ENCODE measurements at regions not wholly inside any gene's neighbourhood (a gene's known extent, or its start where the extent isn't known, plus 50 kb on each side); places are given as distances from the start of the nearest gene placed in this dataset.

DNA sequence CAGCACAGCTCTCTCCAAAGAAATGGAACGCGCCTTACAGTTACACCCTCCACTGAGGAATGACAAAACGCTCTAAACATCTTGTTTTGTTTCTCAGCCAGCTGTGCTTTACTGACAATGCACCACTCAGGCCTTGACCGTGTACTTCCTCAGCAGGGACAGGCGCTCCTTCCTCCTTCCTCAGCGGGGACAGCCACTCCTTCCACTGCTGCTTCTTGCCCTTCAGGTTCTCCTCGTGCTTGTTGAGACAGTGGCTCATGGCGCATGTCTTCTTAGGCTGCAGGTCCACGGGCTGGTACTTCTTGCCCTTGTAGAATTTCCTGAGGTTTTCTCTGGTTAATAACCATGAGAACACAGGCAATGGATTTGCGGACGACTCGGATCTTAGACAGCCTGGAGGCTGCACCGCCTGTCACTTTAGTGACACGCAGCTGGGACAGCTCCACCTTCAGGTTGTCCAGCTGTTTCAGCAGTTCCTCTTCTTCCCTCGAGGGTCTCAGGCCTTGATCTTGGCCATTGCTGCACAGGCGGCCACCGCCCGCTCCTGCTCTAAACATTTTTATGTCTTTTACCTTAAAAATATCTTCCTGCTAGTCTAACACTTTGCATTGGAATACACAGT lies 613.8 kb downstream of the BRD1 start:
- DNase-seq, result no peak

DNA sequence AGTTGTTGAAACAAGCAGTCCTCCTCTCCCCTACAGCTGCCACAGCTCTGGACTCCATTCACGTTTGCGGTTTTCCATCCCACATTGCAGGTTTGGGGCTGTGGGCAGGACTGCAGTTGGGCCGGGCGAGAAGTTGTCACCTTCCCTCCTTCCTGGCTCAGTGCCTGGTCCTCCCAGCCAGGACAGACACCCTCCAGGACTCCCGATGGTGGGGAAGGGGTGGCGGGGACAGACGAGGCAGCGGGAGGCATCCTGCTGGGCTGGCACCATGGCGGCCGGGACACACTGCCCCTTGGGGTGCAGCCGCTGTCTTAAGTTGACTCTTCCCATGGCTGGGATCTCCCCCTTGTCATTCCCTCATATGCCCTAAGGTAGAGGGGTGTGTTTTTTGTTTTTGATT lies 615.2 kb downstream of the BRD1 start:
- DNase-seq, result no peak

DNA sequence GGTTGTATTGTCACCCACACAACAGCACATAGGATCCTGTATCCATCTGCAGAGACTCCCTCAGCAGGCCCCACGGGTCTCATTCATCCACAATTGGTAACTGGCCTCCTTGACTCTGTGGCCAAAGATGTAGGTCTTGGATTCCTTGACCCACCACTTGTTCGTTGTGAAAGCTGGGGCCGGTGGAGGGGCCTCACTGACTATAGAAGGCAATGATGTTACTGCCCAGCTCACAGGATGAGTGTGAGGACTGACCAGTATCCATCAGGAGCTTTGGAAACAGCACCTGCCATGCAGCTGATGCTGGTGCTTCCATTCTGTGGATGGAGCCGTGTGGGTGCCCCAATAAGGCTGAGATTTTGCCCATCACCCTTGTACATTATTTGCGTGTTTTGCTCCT lies 615.7 kb downstream of the BRD1 start:
- no peak for DNase-seq

DNA sequence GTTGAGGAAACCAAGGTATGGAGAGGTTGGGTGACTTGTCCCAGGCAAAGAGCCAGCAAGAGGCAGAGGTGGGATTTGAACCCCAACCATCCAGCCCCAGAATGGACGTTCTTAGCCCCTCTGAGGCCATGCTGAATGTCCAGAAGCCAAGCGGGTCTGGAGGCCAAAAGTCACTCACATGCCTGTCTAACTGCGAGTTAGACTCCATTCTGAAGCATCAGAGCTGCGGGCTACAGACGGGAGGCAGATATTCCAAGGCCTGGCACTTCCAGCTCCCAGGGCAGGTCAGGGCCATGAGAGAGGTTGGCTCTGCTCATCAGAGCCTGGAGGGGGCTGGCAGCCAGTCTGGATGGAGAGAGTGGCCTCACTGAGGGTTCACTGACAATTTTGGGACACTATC lies 616.5 kb downstream of the BRD1 start:
- DNase-seq, result no peak

DNA sequence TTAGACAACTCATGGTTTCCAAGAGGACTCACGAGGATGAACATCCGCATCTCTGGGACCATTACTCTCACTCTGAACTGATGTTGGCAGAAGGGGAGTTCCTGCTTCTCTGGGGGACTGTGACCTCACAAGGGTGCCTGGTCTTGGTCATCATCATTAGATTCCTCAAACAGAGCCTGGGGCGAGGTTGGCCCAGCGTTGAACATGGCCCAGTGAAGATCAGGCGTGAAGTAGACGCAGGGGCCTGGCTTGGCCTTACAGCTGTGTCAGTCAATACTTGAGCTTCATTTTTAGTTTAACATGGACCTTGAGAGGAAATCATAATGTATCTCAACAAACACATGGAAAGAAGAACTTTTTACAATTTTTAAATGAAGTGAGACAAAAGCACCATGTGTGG lies 617.1 kb downstream of the BRD1 start:
- no peak for DNase-seq

DNA sequence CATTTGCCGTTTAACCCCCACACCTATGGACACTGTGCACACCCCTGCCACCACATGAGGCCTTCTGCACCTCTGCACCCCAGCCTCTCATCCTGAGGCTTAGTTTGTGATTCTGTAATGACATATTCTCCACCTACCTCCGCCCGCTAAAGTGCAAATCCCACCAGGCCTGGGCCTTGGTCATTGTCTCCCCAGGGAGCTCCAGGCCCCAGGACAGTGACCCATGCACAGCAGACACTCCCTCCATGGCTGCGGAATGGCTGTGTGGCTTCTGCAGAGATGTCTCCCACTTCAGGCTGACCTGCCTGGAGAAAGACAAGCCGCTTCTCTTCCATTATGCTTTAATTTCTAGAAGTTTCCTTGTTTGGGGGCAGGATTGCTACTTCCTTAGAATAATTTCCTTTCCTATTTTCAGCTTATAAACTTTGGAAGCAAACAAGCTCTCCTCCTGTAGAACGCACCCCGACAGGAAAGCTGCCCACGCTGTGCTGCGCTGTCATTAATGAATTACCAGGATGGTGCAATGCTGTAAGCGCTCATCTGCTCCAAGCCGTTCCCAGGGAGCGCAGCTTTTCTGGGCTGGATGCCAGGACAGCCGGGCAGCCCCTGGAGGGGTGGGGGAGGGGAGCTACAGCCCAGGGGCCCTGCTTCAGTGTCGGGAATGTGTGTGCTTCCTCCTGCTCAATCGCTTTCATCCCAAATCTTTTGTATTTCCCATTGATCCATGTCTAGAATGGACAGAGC lies 618.0 kb downstream of the BRD1 start:
- no peak for DNase-seq

DNA sequence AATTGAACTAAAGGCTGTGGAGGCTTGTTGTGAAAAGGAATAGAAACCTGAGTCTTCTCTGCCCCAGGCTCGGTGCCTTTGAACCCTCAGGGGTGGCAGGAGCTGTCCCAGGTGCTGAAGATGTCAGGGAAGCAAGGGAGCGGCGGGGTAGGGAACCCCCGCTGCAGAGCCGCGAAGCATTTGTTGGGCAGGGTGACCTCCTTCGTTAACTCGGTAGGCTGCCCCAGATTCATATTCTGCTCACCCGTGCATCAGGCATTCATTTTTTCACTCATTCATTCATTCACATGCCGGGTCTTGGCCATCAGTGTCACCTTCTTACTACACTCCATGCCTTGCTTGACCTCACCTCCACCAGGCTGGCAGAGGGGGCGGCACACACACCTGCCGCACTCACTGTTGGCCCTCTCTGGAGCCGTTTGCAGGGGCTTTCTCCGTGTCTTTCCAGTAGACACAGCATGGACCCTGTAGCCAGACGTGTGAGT lies 618.9 kb downstream of the BRD1 start:
- no peak for DNase-seq

DNA sequence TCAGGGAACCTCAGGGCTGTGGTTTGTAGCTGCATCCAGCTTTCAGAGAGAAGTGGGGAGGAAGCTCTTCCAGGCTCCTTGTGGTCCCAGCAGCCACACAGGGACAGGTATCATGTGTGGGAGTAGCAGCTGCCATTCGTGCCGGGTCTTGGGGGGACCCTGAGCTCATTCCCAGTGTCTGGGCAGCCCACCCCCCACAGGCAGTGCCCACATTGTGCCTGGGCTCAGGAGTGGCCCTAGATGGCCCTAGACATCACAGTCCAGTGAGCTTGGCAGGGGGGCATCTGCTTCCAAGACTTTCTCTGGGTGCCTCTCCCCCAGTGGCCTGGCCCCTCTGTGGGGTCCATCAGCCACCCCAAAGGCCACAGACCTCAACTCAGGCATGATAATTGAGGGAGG lies 619.7 kb downstream of the BRD1 start:
- no peak for DNase-seq

DNA sequence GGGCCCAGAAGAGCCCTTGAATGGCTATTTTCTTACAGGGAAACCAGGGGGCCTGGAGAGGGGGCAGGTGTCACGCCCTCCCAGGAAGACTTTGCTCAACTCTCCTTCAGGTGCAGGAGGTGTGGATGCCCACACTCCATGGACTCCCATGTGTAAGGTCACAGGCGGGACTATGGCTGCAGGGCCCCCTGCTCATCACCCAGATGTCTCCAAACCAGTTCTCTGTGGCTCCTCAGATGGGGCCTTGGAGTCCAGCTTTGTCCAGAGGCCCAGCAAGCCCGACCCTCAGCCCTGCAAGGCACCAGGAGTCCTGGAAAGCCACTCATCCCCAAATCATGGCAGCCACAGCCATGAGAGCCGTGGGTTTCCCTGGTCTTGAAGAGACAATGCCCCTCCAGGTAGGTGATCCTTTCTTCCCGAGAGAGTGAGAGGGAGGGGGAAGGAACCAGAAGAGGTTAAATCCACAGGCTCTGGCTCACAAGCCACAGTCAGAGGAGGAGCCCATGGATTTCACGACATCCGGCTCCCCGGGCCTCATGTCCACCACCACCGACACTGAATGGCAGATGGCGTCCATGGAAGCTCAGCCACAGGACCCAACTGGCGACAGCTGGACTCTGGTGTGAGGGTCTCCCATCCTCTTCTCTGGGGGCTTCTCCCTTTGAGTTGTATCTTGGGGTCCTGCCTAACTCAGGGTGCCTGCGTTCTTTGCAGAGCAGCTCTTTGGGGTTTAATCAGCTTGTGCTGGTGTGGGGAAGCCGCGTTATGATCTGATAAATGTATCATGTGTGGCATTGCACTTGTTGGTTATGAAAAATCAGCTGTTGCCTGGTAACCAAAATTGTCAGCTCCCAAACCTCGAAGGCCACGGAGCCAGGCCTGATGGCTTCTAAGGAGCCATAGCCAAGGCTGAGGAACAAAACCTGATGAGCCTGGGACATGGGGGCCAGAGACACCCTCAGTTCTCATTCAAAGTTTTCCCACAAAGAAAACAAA lies 620.4 kb downstream of the BRD1 start:
- DNase-seq, result no peak

DNA sequence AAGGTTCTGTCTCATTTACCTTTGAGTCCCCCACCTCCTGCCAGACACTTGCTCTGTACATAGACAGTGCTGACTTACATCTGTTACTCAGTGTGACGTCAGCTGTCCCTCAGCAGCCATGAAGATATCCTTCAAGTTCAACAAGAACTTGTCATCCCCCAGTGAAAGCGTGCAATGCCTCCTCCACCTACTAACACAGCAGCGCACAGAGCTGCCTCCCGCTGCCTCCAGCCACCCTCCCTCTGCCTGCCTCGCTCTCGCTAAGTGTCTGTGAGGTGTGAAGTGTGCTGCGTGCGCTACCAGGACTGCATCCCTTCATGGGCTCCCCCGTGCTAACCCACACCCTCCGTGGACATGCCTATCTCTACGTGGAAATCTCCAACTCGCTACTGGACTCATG lies 621.4 kb downstream of the BRD1 start:
- no peak for DNase-seq

DNA sequence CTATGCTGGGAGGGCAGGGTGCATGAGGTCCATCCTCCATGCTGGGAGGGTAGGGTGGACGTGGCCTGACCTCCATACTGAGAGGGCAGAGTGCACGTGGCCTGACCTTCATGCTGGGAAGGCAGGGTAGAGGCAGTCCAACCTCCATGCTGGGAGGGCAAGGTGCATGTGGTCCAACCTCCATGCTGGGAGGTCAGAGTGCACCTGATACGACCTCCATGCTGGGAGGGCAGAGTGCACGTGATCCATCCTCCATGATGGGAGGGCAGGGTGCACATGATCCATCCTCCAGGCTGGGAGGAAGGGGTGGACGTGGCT lies 622.2 kb downstream of the BRD1 start:
- no peak for DNase-seq

DNA sequence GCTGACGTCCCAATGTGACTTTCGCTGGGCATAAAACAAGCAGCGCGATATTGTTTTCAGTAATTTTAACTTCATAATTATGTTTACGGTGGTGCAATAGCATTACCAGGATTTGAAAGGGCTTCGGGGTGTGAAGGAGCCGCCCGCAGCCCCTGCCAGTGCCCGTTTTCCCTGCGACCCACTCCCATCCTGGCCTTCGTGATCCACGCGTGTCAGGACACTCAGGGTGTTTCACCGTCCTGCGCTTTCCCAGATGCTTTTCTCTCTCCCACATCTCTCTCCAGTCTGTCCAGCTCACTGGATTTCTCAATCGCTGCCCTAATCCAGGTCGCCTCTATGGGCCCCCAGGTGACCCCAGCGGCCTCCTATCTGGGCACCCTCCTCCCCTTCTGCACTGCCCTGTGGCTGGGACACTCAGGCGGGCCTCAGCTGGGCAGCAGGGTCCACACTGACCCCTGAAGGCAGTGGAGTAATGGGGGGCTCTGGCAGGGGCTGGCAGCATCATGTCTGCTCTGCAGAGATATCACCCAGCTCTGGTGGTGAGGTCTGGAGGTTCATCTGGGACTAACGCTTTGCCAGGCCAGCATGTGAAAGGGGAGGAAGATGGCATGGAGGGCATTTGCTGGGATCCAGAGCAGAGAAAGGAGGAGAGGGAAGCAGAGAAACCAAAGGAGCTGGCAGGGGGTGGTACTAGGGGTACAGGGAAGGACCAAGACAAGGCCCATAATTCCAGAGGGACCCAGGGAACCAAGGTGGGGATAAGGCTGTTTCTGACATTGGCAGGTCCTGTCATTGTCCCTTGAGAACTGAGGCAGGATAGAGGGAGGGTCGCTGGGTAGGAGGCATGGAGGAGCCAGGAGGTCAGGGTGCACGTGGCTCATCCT lies 622.8 kb downstream of the BRD1 start:
- no peak for DNase-seq

DNA sequence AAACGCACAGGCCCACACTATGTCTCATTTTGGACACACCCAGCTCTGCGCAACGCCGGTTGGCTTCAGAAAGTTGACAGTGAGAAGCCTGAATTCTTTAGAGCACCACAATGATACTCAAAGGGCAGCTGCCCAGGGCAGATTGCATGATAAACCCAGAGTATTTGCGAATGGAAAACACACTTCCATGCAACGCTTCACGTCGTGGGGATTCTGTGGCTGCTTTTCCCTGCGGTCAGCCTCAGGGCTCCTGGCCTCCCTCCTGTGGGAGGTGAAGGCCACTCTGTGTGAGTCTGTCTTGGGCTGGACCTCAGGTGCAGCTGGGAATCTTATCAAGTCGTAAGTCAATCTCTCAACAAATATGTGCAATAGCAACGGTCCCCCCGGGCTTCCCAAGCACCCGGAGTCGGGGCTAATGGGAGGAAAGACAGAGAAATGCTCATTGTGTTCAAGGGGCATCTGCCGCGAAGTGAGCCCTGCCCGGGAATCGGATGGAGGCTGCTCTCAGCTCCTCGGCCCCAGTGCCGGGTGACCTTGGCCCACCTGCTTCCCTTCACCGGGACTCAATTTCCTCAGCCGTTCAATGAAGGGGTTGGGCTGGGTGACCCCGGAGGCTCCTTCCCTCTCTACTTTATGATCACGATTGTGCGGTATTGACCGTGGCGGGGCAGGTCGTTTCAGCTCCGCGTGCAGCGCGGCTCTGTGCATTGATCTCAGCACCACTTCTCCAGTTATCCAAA lies 623.6 kb downstream of the BRD1 start:
- DNase-seq, result no peak

DNA sequence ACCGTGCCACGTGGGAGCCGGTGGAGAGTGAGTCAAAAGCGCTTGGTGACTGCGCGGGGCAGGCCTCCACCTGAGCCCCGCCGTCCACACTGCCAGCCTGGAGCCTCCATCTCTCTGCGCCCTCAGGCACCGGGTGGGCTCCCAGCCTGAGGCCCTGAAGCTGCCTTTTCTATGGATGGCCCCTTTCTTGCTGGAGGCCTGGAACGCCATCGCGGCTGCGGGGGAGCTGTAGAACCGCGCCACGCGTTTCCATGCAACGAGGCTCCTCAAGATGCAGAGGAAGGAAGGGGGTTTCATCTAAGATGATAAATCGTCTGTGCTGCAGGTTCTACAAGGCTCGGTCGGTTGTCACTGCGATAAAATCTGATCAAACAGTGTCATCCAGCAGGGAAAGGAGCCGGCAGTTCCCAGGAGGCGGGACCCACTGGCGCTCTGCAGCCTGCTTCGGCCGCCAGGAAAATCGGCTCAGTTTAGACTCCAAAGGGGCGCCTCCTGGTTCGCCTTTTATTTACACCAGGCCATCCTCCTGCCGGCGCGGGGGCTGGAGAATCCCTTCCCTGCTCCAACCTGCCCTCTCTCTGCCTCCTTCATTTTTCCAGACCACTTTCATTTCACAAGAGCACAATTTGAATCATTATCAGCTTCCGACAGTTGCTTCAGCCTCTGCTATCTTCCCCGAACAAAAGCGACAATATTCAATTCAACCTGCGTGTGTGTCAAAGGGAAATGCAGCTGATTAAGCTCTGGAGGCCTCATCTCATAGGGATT lies 624.4 kb downstream of the BRD1 start:
- DNase-seq, result no peak

DNA sequence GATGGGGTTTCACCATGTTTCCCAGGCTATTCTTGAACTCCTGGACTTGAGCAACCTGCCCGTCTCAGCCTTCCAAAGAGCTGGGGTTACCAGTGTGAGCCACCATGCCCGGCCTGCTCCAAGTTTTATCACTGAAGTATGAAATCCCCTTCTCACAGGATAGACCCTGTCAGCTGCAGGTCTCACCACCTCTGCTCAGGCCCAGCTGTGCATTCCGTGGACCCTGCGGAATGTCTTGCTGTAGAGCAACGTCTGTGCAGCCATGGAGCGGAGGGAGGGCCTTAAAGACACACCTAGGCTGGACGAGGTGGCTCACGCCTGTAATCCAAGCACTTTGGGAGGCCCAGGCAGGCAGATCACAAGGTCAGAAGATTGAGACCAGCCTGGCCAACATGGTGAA lies 625.4 kb downstream of the BRD1 start:
- DNase-seq, result no peak

DNA sequence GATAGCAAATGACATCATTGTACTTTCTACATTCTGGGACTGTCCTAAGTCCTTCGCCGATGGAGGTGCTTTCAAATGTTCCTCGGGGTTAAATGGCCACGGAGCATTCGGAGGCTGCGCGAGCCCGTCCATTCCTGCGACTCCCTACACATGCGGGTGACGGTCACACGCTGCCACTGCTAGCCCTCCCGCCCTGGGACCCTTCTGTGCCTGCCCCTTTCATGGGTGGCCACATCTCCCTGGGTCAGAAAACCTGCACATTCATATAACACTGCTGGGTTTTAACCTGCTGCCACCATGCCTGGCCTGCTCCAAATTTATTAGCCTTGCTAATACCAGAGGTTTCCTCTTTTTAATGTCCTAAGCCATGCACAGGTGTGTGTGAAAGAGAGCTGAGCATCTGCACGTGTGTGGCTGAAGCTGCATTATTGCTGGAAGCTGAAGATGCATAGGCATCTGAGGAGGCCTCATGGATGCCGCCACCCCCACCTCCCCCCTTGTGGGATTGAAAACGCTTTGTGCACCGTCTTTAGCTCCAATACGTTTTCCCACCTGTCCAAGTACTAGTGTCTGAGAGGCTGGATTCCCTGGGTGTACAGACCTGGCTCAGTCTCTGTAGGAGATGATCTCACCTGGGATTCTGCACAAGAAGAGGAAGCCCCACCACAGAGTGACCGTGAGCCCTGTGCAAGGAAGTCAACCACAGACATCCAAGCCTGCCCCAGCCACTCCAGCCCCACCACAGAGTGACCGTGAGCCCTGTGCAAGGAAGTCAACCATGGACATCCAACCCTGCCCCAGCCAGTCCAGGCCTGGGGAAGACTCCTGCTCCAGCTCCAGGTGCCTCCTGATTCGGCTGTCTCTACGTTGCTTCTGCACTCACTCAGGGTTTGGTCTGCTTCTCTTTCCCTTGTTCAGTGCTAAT lies 626.4 kb downstream of the BRD1 start:
- DNase-seq, result no peak

DNA sequence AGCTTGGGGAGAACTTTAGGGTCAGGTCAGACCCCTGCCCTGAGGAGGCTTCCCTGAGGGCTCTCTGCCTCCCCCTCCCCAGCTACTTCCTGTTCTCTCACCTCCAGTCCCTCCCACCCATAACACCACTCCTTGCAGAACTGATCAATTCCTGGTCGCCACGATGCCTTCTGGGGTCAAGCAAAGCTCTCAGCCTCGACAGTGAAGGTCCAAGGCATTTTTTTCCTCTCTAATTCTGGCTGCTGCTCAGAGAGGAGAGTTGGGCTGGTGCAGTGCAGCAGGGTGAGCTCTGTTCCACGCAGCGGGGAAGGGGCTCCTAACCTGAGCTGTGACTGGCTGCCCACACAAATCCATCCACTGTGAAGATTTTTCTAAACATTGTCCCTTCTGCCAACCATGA lies 628.4 kb downstream of the BRD1 start:
- DNase-seq, result no peak

DNA sequence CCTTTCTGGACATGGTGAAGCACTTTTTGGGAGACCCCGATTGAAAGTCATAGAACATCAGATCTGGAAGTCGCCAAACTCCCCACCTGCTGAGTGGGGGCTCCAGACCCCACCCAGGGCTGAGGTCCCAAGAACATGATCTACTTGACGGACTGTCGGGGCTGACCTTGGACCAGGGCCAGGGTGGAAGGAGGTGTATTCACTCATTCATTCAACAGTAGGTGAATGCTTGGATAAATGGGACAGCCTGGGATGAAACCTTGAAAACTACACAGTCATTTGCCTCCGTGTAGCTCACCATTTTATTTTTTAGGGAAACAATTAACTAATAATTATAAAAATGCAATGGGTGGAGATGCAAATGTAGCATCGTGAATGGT lies 629.0 kb downstream of the BRD1 start:
- no peak for DNase-seq

DNA sequence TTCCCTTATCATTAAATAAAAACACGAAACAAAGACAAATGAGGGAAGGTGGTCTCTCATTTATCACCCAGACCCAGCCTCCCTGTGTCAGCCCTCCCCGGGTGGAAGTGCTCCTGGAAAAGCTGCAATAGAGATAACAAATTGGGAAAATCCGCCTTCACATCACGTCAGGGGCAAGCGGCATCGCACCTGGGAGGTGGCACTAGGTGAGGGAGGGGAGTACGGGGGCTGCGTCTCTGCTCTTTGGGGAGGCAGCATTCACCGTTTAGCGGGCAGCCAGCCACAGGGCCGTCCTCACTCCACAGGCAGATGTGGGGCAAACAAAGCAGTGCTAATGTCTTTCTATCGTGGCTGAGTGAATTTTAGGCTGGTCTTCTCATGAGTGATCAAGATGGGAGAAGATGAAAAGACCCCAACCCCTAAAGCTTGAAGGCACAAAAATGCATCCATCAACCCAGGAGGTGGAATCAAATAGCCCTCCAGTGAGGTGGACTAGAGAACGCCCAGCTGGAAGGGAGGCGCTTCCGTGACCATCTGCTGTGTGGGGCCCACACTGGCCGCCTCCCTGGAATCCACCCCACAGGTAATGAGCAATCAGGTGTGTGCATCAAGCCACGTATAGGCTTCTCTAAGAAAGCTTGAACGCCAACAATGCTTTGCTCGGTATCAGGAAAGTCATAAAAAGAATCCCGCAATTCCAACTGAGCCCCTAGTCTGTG lies 629.5 kb downstream of the BRD1 start:
- DNase-seq, result no peak
